Karpas-422 (cell line): ENCODE measurements at regions not wholly inside any gene's neighbourhood (a gene's known extent, or its start where the extent isn't known, plus 50 kb on each side); places are given as distances from the start of the nearest gene placed in this dataset.

ENCODE experiments used
- DNase-seq: peaks from one replicate; pipeline ENCODE4 v3.0.0-alpha.2; 2015
- H2AFZ ChIP-seq: fragments of 200-600 bp; sonication (generic); 2 replicates; pipeline ENCODE4 v1.6.1; 2014; ENCODE audit warnings: antibody characterized with exemption, low read length, mixed read lengths
- H3K27ac ChIP-seq: fragments of 200-600 bp; sonication (generic); 2 replicates; pipeline ENCODE4 v1.5.1; 2014; ENCODE audit warnings: mild to moderate bottlenecking, low read length, moderate library complexity
- H3K27me3 ChIP-seq: fragments of 200-600 bp; sonication (generic); 2 replicates; pipeline ENCODE4 v1.6.1; 2014; ENCODE audit warnings: low read length, mixed read lengths
- H3K36me3 ChIP-seq: fragments of 200-600 bp; sonication (generic); 2 replicates; pipeline ENCODE4 v1.6.1; 2014; ENCODE audit warnings: low read length, mixed read lengths; ENCODE audit not compliant: insufficient read depth
- H3K4me1 ChIP-seq: fragments of 200-600 bp; sonication (generic); 2 replicates; pipeline ENCODE4 v1.6.1; 2014; ENCODE audit warnings: mild to moderate bottlenecking, low read length, mixed read lengths
- H3K4me2 ChIP-seq: fragments of 200-600 bp; sonication (generic); 2 replicates; pipeline ENCODE4 v1.6.1; 2014; ENCODE audit warnings: low read length, low read depth, mild to moderate bottlenecking; ENCODE audit not compliant: poor library complexity, severe bottlenecking
- H3K4me3 ChIP-seq: fragments of 200-600 bp; sonication (generic); 2 replicates; pipeline ENCODE4 v1.5.1; 2014; ENCODE audit warnings: mild to moderate bottlenecking, antibody characterized with exemption, low read length, mixed read lengths
- H3K79me2 ChIP-seq: fragments of 200-600 bp; sonication (generic); 2 replicates; pipeline ENCODE4 v1.6.1; 2014; ENCODE audit warnings: mild to moderate bottlenecking, low read length, mixed read lengths
- H3K9ac ChIP-seq: fragments of 200-600 bp; sonication (generic); 2 replicates; pipeline ENCODE4 v1.6.0; 2014; ENCODE audit warnings: low read length
- H3K9me2 ChIP-seq: fragments of 200-600 bp; sonication (generic), shearing (Covaris generic); replicated peaks from 2 replicates; pipeline ENCODE4 v1.6.0; 2014; ENCODE audit warnings: mild to moderate bottlenecking, low read length, moderate library complexity; ENCODE audit not compliant: insufficient read depth
- H3K9me3 ChIP-seq: fragments of 300-700, 200-600 bp; sonication (generic); 2 replicates; pipeline ENCODE4 v1.6.1; 2014; ENCODE audit warnings: low read length, mixed read lengths
- H4K20me1 ChIP-seq: fragments of 200-600 bp; sonication (generic); 2 replicates; pipeline ENCODE4 v1.6.1; 2014; ENCODE audit warnings: mild to moderate bottlenecking, antibody characterized with exemption, low read length, low read depth; ENCODE audit not compliant: insufficient read depth

GRCh38 chr22:22043296-22044078, 60.9 kb upstream of the TOP3B start:
- H3K27me3 ChIP-seq = no peaks in the 10 kb centered on the region
- no peaks in the 10 kb centered on the region for H4K20me1 ChIP-seq
- peak overlapping the region; percentile 84 for H3K9ac ChIP-seq
- H3K27ac ChIP-seq = peak overlapping the region; percentile 97
- H3K79me2 ChIP-seq = peaks cover 26% of the 10 kb centered on the region; the same call in 1 of the 2 replicates
- peak; percentile 85 for DNase-seq
- H3K9me3 ChIP-seq = no peaks in the 10 kb centered on the region
- no peaks in the 10 kb centered on the region for H3K9me2 ChIP-seq
- no peak overlapping the region for H2AFZ ChIP-seq
- peak overlapping the region; percentile 85 for H3K4me2 ChIP-seq
- peak overlapping the region; percentile 67 for H3K4me3 ChIP-seq
- H3K4me1 ChIP-seq = peaks cover 93% of the 10 kb centered on the region
- H3K36me3 ChIP-seq = no peaks in the 10 kb centered on the region

- Histone ChIP-seq H3K9me3 (no peaks in the 10 kb centered on the region), H3K9ac (peak overlapping the region; percentile 84), H4K20me1 (no peaks in the 10 kb centered on the region), H3K27ac (peak overlapping the region; percentile 97), H3K4me3 (peak overlapping the region; percentile 67), H3K79me2 (peaks cover 26% of the 10 kb centered on the region; the same call in 1 of the 2 replicates), H3K27me3 (no peaks in the 10 kb centered on the region), H3K36me3 (no peaks in the 10 kb centered on the region), H3K4me1 (peaks cover 94% of the 10 kb centered on the region), H3K9me2 (no peaks in the 10 kb centered on the region), H2AFZ (no peak overlapping the region), H3K4me2 (peak overlapping the region; percentile 85)
- DNase-seq = peak; percentile 63
These were observed 60.2 kb upstream of the TOP3B start for GRCh38 chr22:22042599-22043295.

- peak overlapping the region; percentile 85 for H3K4me2 ChIP-seq
- H3K27ac ChIP-seq = peak overlapping the region; percentile 97
- peaks cover 26% of the 10 kb centered on the region; the same call in 1 of the 2 replicates for H3K79me2 ChIP-seq
- no peak overlapping the region for H2AFZ ChIP-seq
- H3K9ac ChIP-seq = peak overlapping the region; percentile 61
- no peaks in the 10 kb centered on the region for H3K27me3 ChIP-seq
- no peaks in the 10 kb centered on the region for H3K9me2 ChIP-seq
- H3K36me3 ChIP-seq = no peaks in the 10 kb centered on the region
- H4K20me1 ChIP-seq = no peaks in the 10 kb centered on the region
- H3K4me1 ChIP-seq = peaks cover 94% of the 10 kb centered on the region
- no peaks in the 10 kb centered on the region for H3K9me3 ChIP-seq
- H3K4me3 ChIP-seq = peak overlapping the region; percentile 41
- peak; percentile 72 for DNase-seq
These were observed 59.4 kb upstream of the TOP3B start for GRCh38 chr22:22042009-22042408.

- Histone ChIP-seq H3K4me1 (peaks cover 94% of the 10 kb centered on the region), H3K27me3 (no peaks in the 10 kb centered on the region), H4K20me1 (no peaks in the 10 kb centered on the region), H3K79me2 (peaks cover 26% of the 10 kb centered on the region; the same call in 1 of the 2 replicates), H3K9me2 (no peaks in the 10 kb centered on the region), H2AFZ (no peak overlapping the region), H3K27ac (peak overlapping the region; percentile 97), H3K9me3 (no peaks in the 10 kb centered on the region), H3K4me2 (peak overlapping the region; percentile 85), H3K9ac (no peak overlapping the region), H3K4me3 (no peak overlapping the region), H3K36me3 (no peaks in the 10 kb centered on the region)
- no peak for DNase-seq
These were observed 58.3 kb upstream of the TOP3B start for GRCh38 chr22:22040908-22041307.

GRCh38 chr22:22040472-22040871, 57.9 kb upstream of the TOP3B start:
- Histone ChIP-seq H3K27ac (peak overlapping the region; percentile 97), H4K20me1 (no peaks in the 10 kb centered on the region), H3K36me3 (no peaks in the 10 kb centered on the region), H3K27me3 (no peaks in the 10 kb centered on the region), H3K4me1 (peaks cover 94% of the 10 kb centered on the region), H3K4me2 (peak overlapping the region; percentile 85), H3K4me3 (no peak overlapping the region), H3K9me3 (no peaks in the 10 kb centered on the region), H3K9ac (no peak overlapping the region), H2AFZ (no peak overlapping the region), H3K9me2 (no peaks in the 10 kb centered on the region), H3K79me2 (peaks cover 26% of the 10 kb centered on the region; the same call in 1 of the 2 replicates)
- no peak for DNase-seq

- Histone ChIP-seq H4K20me1 (no peaks in the 10 kb centered on the region), H3K4me3 (no peak overlapping the region), H3K27ac (peak overlapping the region; percentile 97), H3K27me3 (no peaks in the 10 kb centered on the region), H3K4me1 (peaks cover 93% of the 10 kb centered on the region), H3K9ac (no peak overlapping the region), H2AFZ (no peak overlapping the region), H3K9me3 (no peaks in the 10 kb centered on the region), H3K36me3 (no peaks in the 10 kb centered on the region), H3K9me2 (no peaks in the 10 kb centered on the region), H3K79me2 (peaks cover 24% of the 10 kb centered on the region; the same call in 1 of the 2 replicates), H3K4me2 (peak overlapping the region; percentile 38)
- DNase-seq = no peak
These were observed 56.9 kb upstream of the TOP3B start for GRCh38 chr22:22039286-22040074.

- no peak overlapping the region for H3K4me3 ChIP-seq
- no peaks in the 10 kb centered on the region for H3K9me3 ChIP-seq
- H3K27ac ChIP-seq = peak overlapping the region; percentile 97
- H3K4me1 ChIP-seq = peaks cover 84% of the 10 kb centered on the region
- H3K27me3 ChIP-seq = no peaks in the 10 kb centered on the region
- H3K79me2 ChIP-seq = peaks cover 16% of the 10 kb centered on the region; the same call in 1 of the 2 replicates
- DNase-seq = no peak
- peak overlapping the region; percentile 38 for H3K4me2 ChIP-seq
- no peaks in the 10 kb centered on the region for H4K20me1 ChIP-seq
- H3K9me2 ChIP-seq = no peaks in the 10 kb centered on the region
- peak overlapping the region; percentile 46 for H3K9ac ChIP-seq
- no peaks in the 10 kb centered on the region for H3K36me3 ChIP-seq
- no peak overlapping the region for H2AFZ ChIP-seq
These were observed 55.7 kb upstream of the TOP3B start for GRCh38 chr22:22038178-22038880.
